H9 (cell line): ENCODE measurements at regions not wholly inside any gene's neighbourhood (a gene's known extent, or its start where the extent isn't known, plus 50 kb on each side); places are given as distances from the start of the nearest gene placed in this dataset.

ENCODE experiments used
- DNase-seq: peaks from one replicate; pipeline ENCODE4 v3.0.0-alpha.2; 2017
- H2AFZ ChIP-seq: one replicate; pipeline ENCODE4 v1.6.1; 2013; ENCODE audit warnings: mild to moderate bottlenecking, low read length, control low read depth, moderate library complexity
- H2AK5ac ChIP-seq: 2 replicates; pipeline ENCODE4 v1.6.1; 2013; ENCODE audit warnings: low read length, control low read depth, mixed read lengths; ENCODE audit not compliant: insufficient read length
- H2BK120ac ChIP-seq: one replicate; pipeline ENCODE4 v1.6.1; 2013; ENCODE audit warnings: low read depth, mild to moderate bottlenecking, low read length, control low read depth, inconsistent platforms; ENCODE audit not compliant: poor library complexity, severe bottlenecking
- H2BK12ac ChIP-seq: 2 replicates; pipeline ENCODE4 v1.6.1; 2013; ENCODE audit warnings: low read length, control low read depth, mixed read lengths, low read depth; ENCODE audit not compliant: insufficient read length
- H2BK15ac ChIP-seq: 2 replicates; pipeline ENCODE4 v1.6.1; 2013; ENCODE audit warnings: low read depth, low read length, control low read depth
- H2BK20ac ChIP-seq: one replicate; pipeline ENCODE4 v1.6.1; 2013; ENCODE audit warnings: low read depth, mild to moderate bottlenecking, low read length, control low read depth, inconsistent platforms; ENCODE audit not compliant: poor library complexity, severe bottlenecking
- H2BK5ac ChIP-seq: 2 replicates; pipeline ENCODE4 v1.6.1; 2013; ENCODE audit warnings: low read length, control low read depth, mixed read lengths; ENCODE audit not compliant: insufficient read length
- H3K14ac ChIP-seq: 2 replicates; pipeline ENCODE4 v1.6.1; 2013; ENCODE audit warnings: low read length, control low read depth; ENCODE audit not compliant: insufficient read depth
- H3K18ac ChIP-seq: 2 replicates; pipeline ENCODE4 v1.6.1; 2013; ENCODE audit warnings: low read depth, mild to moderate bottlenecking, mixed read lengths, low read length, control low read depth; ENCODE audit not compliant: insufficient read length
- H3K23ac ChIP-seq: 2 replicates; pipeline ENCODE4 v1.6.1; 2013; ENCODE audit warnings: low read length, control low read depth, mixed read lengths, low read depth; ENCODE audit not compliant: insufficient read length
- H3K23me2 ChIP-seq: 2 replicates; pipeline ENCODE4 v1.6.1; 2013; ENCODE audit warnings: low read depth, mild to moderate bottlenecking, mixed read lengths, low read length, control low read depth; ENCODE audit not compliant: insufficient read length, poor library complexity, severe bottlenecking
- H3K27ac ChIP-seq: 2 replicates; pipeline ENCODE4 v1.5.1; 2013; ENCODE audit warnings: low read length, control low read depth, mixed read lengths, low read depth; ENCODE audit not compliant: insufficient read length
- H3K27me3 ChIP-seq: 2 replicates; pipeline ENCODE4 v1.6.1; 2013; ENCODE audit warnings: low read length, control low read depth, inconsistent platforms; ENCODE audit not compliant: insufficient read depth
- H3K4ac ChIP-seq: 2 replicates; pipeline ENCODE4 v1.6.1; 2013; ENCODE audit warnings: low read depth, mild to moderate bottlenecking, control low read depth, inconsistent platforms, low read length, moderate library complexity
- H3K4me1 ChIP-seq: 2 replicates; pipeline ENCODE4 v1.6.1; 2013; ENCODE audit warnings: low read length, control low read depth, inconsistent platforms; ENCODE audit not compliant: insufficient read depth
- H3K4me2 ChIP-seq: 2 replicates; pipeline ENCODE4 v1.6.1; 2013; ENCODE audit warnings: low read length, control low read depth, mixed read lengths; ENCODE audit not compliant: insufficient read length, insufficient read depth
- H3K56ac ChIP-seq: 2 replicates; pipeline ENCODE4 v1.6.1; 2013; ENCODE audit warnings: low read depth, mild to moderate bottlenecking, mixed read lengths, low read length, control low read depth; ENCODE audit not compliant: insufficient read length
- H3K79me1 ChIP-seq: 2 replicates; pipeline ENCODE4 v1.6.1; 2013; ENCODE audit warnings: low read depth, mild to moderate bottlenecking, moderate library complexity, low read length, control low read depth, inconsistent platforms; ENCODE audit not compliant: insufficient read depth, poor library complexity, severe bottlenecking
- H3K79me2 ChIP-seq: 2 replicates; pipeline ENCODE4 v1.6.1; 2013; ENCODE audit warnings: low read length, control low read depth, inconsistent platforms; ENCODE audit not compliant: insufficient read depth
- H3K9ac ChIP-seq: 2 replicates; pipeline ENCODE4 v1.6.1; 2013; ENCODE audit warnings: low read length, control low read depth, mixed read lengths; ENCODE audit not compliant: insufficient read length; ENCODE audit errors: extremely low read depth
- H3K9me3 ChIP-seq: one replicate; pipeline ENCODE4 v1.6.1; 2013; ENCODE audit warnings: low read depth, low read length, inconsistent platforms; ENCODE audit not compliant: control insufficient read depth
- H3T11ph ChIP-seq: one replicate; pipeline ENCODE4 v1.6.1; 2013; ENCODE audit warnings: mild to moderate bottlenecking, low read length, control low read depth, inconsistent platforms
- H4K20me1 ChIP-seq: one replicate; pipeline ENCODE4 v1.6.1; 2013; ENCODE audit not compliant: control insufficient read depth, insufficient read length, insufficient read depth
- H4K5ac ChIP-seq: 2 replicates; pipeline ENCODE4 v1.6.1; 2013; ENCODE audit warnings: low read depth, mild to moderate bottlenecking, mixed read lengths, low read length, control low read depth; ENCODE audit not compliant: insufficient read length
- H4K8ac ChIP-seq: replicated peaks from 2 replicates; pipeline ENCODE4 v1.6.1; 2013; ENCODE audit warnings: low read length, control low read depth, mixed read lengths, low read depth; ENCODE audit not compliant: insufficient read length
- H4K91ac ChIP-seq: 2 replicates; pipeline ENCODE4 v1.6.1; 2013; ENCODE audit warnings: low read depth, mild to moderate bottlenecking, moderate library complexity, mixed read lengths, low read length, control low read depth; ENCODE audit not compliant: insufficient read length
- H3K27ac Mint-ChIP-seq, 3 experiments: 2 replicates in 2 of 3; 3 replicates in 1 of 3; pipeline ENCODE4 v1.8.0; 2020 to 2021; ENCODE audit warnings: mixed read lengths in 3 of 3, mild to moderate bottlenecking in 1 of 3, moderate library complexity in 1 of 3
- H3K27me3 Mint-ChIP-seq: 2 replicates; pipeline ENCODE4 v1.8.0; 2021; ENCODE audit warnings: low read depth, mild to moderate bottlenecking, moderate library complexity, mixed read lengths
- H3K36me3 Mint-ChIP-seq, 3 experiments: 2 replicates in 2 of 3; 3 replicates in 1 of 3; pipeline ENCODE4 v1.8.0; 2020 to 2021; ENCODE audit warnings: low read depth in 3 of 3, mixed read lengths in 3 of 3; ENCODE audit not compliant: insufficient read depth in 1 of 3
- H3K4me1 Mint-ChIP-seq, 2 experiments: 2 replicates each; pipeline ENCODE4 v1.8.0; 2020; ENCODE audit warnings: mixed read lengths in 2 of 2
- H3K4me3 Mint-ChIP-seq, 2 experiments: 2 replicates in 1 of 2; 3 replicates in 1 of 2; pipeline ENCODE4 v1.8.0; 2020 to 2021; ENCODE audit warnings: mild to moderate bottlenecking in 2 of 2, mixed read lengths in 2 of 2, moderate library complexity in 1 of 2
- H3K9me3 Mint-ChIP-seq, 2 experiments: 2 replicates in 1 of 2; 3 replicates in 1 of 2; pipeline ENCODE4 v1.8.0; 2020; ENCODE audit warnings: mild to moderate bottlenecking in 2 of 2, mixed read lengths in 2 of 2, moderate library complexity in 1 of 2
- CTCF ChIP-seq: fragments of 200-600 bp; sonication (generic); conservative IDR thresholded peaks from 3 replicates; pipeline ENCODE4 v1.8.0; 2021; ENCODE audit warnings: antibody characterized with exemption, mild to moderate bottlenecking
- WGBS: extraction: QIAGEN DNeasy Blood & Tissue Kit; methylation state at CpG from one replicate; pipeline ENCODE4 v1.1.7; 2013; ENCODE audit warnings: missing lambda C conversion rate, low lambda C conversion rate, mixed read lengths; ENCODE audit not compliant: insufficient read length; ENCODE audit errors: extremely low coverage; 5-methylcytosine and 5-hydroxymethylcytosine counted together

GRCh38 chr12:111209811-111210210 is 159.1 kb downstream of the PHETA1 start:
- H3K27ac Mint-ChIP-seq = no peak overlapping the region

More at GRCh38 chr12:111209811-111210210, 159.1 kb downstream of the PHETA1 start:
- no peaks in the 10 kb centered on the region for H3K79me2 ChIP-seq
- no peak overlapping the region for H3K23ac ChIP-seq
- no peaks in the 10 kb centered on the region for H3K36me3 Mint-ChIP-seq
- no peak for TF ChIP-seq CTCF
- no peak overlapping the region for H3K56ac ChIP-seq
- H3K14ac ChIP-seq = no peak overlapping the region
- H2BK12ac ChIP-seq = no peak overlapping the region
- H4K20me1 ChIP-seq = no peaks in the 10 kb centered on the region
- H3K4me2 ChIP-seq = no peak overlapping the region
- H3K27me3 ChIP-seq = no peaks in the 10 kb centered on the region
- H3K18ac ChIP-seq = no peak overlapping the region
- H2AFZ ChIP-seq = no peak overlapping the region
- H3K9ac ChIP-seq = no peak overlapping the region
- no peaks in the 10 kb centered on the region for H3K9me3 Mint-ChIP-seq
- no peak overlapping the region for H3K4me3 Mint-ChIP-seq
- no peak for DNase-seq
- no peak overlapping the region for H2AK5ac ChIP-seq
- no peak overlapping the region for H2BK120ac ChIP-seq
- no peak overlapping the region for H2BK15ac ChIP-seq
- H3K9me3 ChIP-seq = no peaks in the 10 kb centered on the region
- H2BK20ac ChIP-seq = no peak overlapping the region
- no peak overlapping the region for H3T11ph ChIP-seq
- H3K23me2 ChIP-seq = no peaks in the 10 kb centered on the region
- no CpG with 5 or more reads among the region's 4 CpGs for WGBS
- H3K79me1 ChIP-seq = no peaks in the 10 kb centered on the region
- no peak overlapping the region for H4K5ac ChIP-seq
- peaks cover 2% of the 10 kb centered on the region for H3K27me3 Mint-ChIP-seq
- no peak overlapping the region for H4K91ac ChIP-seq
- no peak overlapping the region for H3K27ac ChIP-seq
- H3K4me1 ChIP-seq = no peaks in the 10 kb centered on the region
- no peak overlapping the region for H3K4ac ChIP-seq
- peaks cover 4 to 13% of the 10 kb centered on the region in 2 experiments; a peak in 3 of 4 replicates for H3K4me1 Mint-ChIP-seq
- no peak overlapping the region for H2BK5ac ChIP-seq
- no peak overlapping the region for H4K8ac ChIP-seq
